ENCODE measurements at regions not wholly inside any gene's neighbourhood (a gene's known extent, or its start where the extent isn't known, plus 50 kb on each side); places are given as distances from the start of the nearest gene placed in this dataset.

GRCh38 chrX:127305013-127305412, 485.5 kb downstream of the PRR32 start:
- Histone ChIP-seq H3K79me2 (ENCODE audit: control insufficient read depth in 1 of 2, insufficient read depth in 2 of 2, low read length in 2 of 2) (no peaks in the 10 kb centered on the region), H2BK15ac (ENCODE audit: low read length) (no peak overlapping the region), H3K18ac (ENCODE audit: extremely low read depth, low read length) (no peak overlapping the region), H2BK12ac (ENCODE audit: low read depth, low read length) (no peak overlapping the region), H3K4me3 (ENCODE audit: extremely low read depth in 1 of 4, insufficient read depth in 2 of 4, low read depth in 3 of 4, low read length in 4 of 4) (no peak overlapping the region), H2BK120ac (replicated peaks; ENCODE audit: low read depth, low read length) (no peak overlapping the region), H2AK5ac (ENCODE audit: low read depth, low read length) (no peak overlapping the region), H4K8ac (ENCODE audit: extremely low read depth, insufficient read depth, low read length) (no peak overlapping the region), H2BK20ac (ENCODE audit: low read length) (no peak overlapping the region), H3K23ac (ENCODE audit: insufficient read length) (no peak overlapping the region), H3K9ac (replicated peaks in 1 of 4; ENCODE audit: extremely low read depth in 1 of 4, low read depth in 3 of 4, low read length in 3 of 4) (no peak overlapping the region), H4K91ac (replicated peaks; ENCODE audit: insufficient read length, low read length) (no peak overlapping the region), H4K20me1 (replicated peaks in 1 of 2; ENCODE audit: control insufficient read depth in 1 of 2, insufficient read depth in 2 of 2, low read length in 2 of 2) (no peaks in the 10 kb centered on the region), H3K36me3 (ENCODE audit: control insufficient read depth in 2 of 4, insufficient read depth in 4 of 4, low read length in 3 of 4) (no peaks in the 10 kb centered on the region), H2AFZ (ENCODE audit: low read length) (no peak overlapping the region), H3K27ac (ENCODE audit: low read depth, low read length) (no peak overlapping the region), H3K4me2 (ENCODE audit: insufficient read depth in 1 of 2, low read depth in 2 of 2, low read length in 2 of 2) (no peak overlapping the region), H2BK5ac (ENCODE audit: low read depth, low read length) (no peak overlapping the region), H3K14ac (ENCODE audit: insufficient read length) (no peak overlapping the region), H3K4me1 (replicated peaks in 1 of 4; ENCODE audit: control insufficient read depth in 3 of 4, insufficient read depth in 4 of 4, low read length in 3 of 4) (no peaks in the 10 kb centered on the region), H3K9me3 (ENCODE audit: insufficient read depth in 2 of 2, low read depth in 1 of 2, low read length in 1 of 2) (no peaks in the 10 kb centered on the region), H3K79me1 (ENCODE audit: low read depth, low read length) (no peaks in the 10 kb centered on the region), H3K23me2 (ENCODE audit: low read depth, low read length) (no peaks in the 10 kb centered on the region), H4K5ac (ENCODE audit: insufficient read length, low read depth, low read length) (no peak overlapping the region), H3K56ac (replicated peaks; ENCODE audit: insufficient read length, low read depth, low read length) (no peak overlapping the region), H3K27me3 (replicated peaks in 1 of 4; ENCODE audit: control insufficient read depth in 3 of 4, extremely low read depth in 1 of 4, insufficient read depth in 3 of 4, low read length in 3 of 4) (no peaks in the 10 kb centered on the region), H3K4ac (replicated peaks; ENCODE audit: insufficient read length, low read depth, low read length) (no peak overlapping the region)
- DNase-seq (ENCODE audit: low read depth in 1 of 2, low spot score in 2 of 2) (no peak), FAIRE-seq (no peak)
- TF ChIP-seq GABPA (IDR thresholded peaks at IDR 0.05; ENCODE audit: borderline replicate concordance, insufficient read depth, low read length) (no peak), TBP (IDR thresholded peaks at IDR 0.05; ENCODE audit: low read depth, low read length) (no peak), CBX5 (IDR thresholded peaks at IDR 0.05; ENCODE audit: low read depth, low read length) (no peak), SP1 (IDR thresholded peaks at IDR 0.05; ENCODE audit: low read depth, low read length) (no peak), FOSL1 (IDR thresholded peaks at IDR 0.05; ENCODE audit: insufficient read depth, low read depth, low read length) (no peak), USF2 (IDR thresholded peaks at IDR 0.05; ENCODE audit: low read length) (no peak), SP2 (IDR thresholded peaks at IDR 0.05; ENCODE audit: low read length) (no peak)
- CTCF ChIA-PET (ENCODE audit: partially characterized antibody), result no interaction called here
- 91% methylated on average over 1 of the region's 1 CpG; no CpG with 5 or more reads in 1 of the 2 experiments for WGBS, 2 experiments (ENCODE audit: extremely low coverage in 1 of 2, insufficient coverage in 1 of 2, insufficient read length in 1 of 2, insufficient replicate concordance in 2 of 2, low coverage in 1 of 2, low lambda C conversion rate in 2 of 2, missing lambda C conversion rate in 1 of 2)
- POLR2A ChIA-PET (ENCODE audit: partially characterized antibody), result no interaction called here

Data from H1 (cell line).